ENCODE measurements at regions not wholly inside any gene's neighbourhood (a gene's known extent, or its start where the extent isn't known, plus 50 kb on each side); places are given as distances from the start of the nearest gene placed in this dataset.
"Not testable (repeated sequence)": the region's sequence is repeated elsewhere in the genome, so short reads cannot be mapped to it uniquely, and the experiment has no call there.

DNA sequence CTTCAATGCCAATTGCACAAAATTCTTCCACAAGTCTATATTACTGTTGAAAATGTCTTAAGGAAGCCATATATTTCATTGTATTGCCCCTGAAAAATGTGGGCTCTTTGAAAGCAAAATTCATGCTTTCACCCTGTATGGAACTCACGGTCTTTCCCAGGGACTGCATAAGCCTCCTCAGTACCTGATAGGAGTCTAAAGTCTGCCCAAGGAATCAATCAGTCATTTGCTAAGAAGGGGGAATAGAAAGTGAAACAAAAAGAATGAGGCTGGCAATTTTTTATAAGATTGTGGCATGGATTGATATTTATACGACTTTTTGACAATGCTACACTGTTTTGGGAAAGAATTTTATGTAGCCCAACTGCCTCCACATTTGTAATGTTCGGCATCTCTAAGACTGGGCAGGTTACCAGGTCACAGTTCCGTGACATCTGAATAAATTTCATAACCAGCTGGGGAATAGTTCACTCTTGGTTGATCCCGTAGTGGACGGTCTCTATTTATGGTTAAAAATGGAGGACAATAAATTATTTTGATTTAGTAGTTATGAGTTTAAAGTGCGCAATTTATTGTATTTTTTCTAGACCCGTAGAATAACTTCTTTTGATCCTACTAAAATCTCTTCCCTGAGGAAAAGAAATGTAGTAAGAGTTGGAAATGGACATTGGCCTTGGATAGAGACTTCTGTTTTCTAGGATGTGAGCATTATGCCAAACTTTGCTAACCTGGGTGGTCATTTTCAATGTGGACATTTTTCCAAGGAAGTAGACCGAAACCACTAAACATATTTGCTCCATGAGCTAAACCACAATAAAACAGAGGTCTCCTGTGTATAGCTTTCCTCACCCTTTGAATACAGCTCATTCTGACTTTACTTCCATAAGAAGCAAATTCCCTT lies 1585.4 kb downstream of the EFNB2 start:
- no peak for TF ChIP-seq CTCF (IDR thresholded peaks at IDR 0.05)
- no peaks in the 10 kb centered on the region for H3K4me1 ChIP-seq (ENCODE audit: low read depth)
- no peak for ATAC-seq
- no peak overlapping the region for H3K4me3 ChIP-seq
- no peaks in the 10 kb centered on the region for H3K9me3 ChIP-seq
- no peak for DNase-seq
- intact Hi-C loops (cut with DNase I, micrococcal nuclease) = no loop called here
- H3K36me3 ChIP-seq (ENCODE audit: low read depth) = no peaks in the 10 kb centered on the region

GRCh38 chr13:104944176-104944575 lies 1591.3 kb downstream of the EFNB2 start:
- intact Hi-C loops (cut with DNase I, micrococcal nuclease) = no loop called here
- no peak for DNase-seq
- H3K9me3 ChIP-seq = no peaks in the 10 kb centered on the region
- ATAC-seq = no peak
- TF ChIP-seq CTCF (IDR thresholded peaks at IDR 0.05) = no peak
- H3K36me3 ChIP-seq (ENCODE audit: low read depth) = no peaks in the 10 kb centered on the region
- no peaks in the 10 kb centered on the region for H3K4me1 ChIP-seq (ENCODE audit: low read depth)
- H3K4me3 ChIP-seq = no peak overlapping the region

- H3K9me3 ChIP-seq = no peaks in the 10 kb centered on the region
- TF ChIP-seq CTCF (IDR thresholded peaks at IDR 0.05) = no peak
- no peak for DNase-seq
- no peaks in the 10 kb centered on the region for H3K36me3 ChIP-seq (ENCODE audit: low read depth)
- H3K4me1 ChIP-seq (ENCODE audit: low read depth) = no peaks in the 10 kb centered on the region
- no peak overlapping the region for H3K4me3 ChIP-seq
- no peak for ATAC-seq
- intact Hi-C loops (cut with DNase I, micrococcal nuclease) = no loop called here
These were observed 1592.1 kb downstream of the EFNB2 start for GRCh38 chr13:104943331-104943730.

DNA sequence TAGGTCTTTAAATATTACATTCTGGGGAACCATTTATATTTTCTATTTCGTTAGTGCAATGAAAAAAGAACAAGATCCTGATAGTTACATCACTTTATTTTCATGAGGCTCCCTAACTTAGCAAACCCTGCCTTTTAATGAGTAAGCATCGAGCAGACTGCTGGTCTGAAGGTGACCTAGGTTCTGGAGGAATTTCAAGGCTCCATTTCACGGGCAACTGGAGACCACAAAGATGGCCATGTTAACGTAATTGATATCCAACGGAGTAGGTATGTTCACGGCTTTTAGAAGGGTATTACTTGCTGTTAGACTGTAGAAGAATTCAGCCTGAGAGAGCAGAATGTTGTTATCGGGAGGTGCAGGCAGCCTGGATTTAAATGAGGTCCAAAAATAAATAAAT lies 1597.6 kb downstream of the EFNB2 start:
- Histone ChIP-seq H3K4me1 (ENCODE audit: low read depth) (no peaks in the 10 kb centered on the region), H3K4me3 (no peak overlapping the region), H3K9me3 (no peaks in the 10 kb centered on the region), H3K36me3 (ENCODE audit: low read depth) (no peaks in the 10 kb centered on the region)
- ATAC-seq = no peak
- no peak for TF ChIP-seq CTCF (IDR thresholded peaks at IDR 0.05)
- DNase-seq = no peak
- intact Hi-C loops (cut with DNase I, micrococcal nuclease) = no loop called here

GRCh38 chr13:104936304-104936703 lies 1599.2 kb downstream of the EFNB2 start:
- H3K4me1 ChIP-seq (ENCODE audit: low read depth) = no peaks in the 10 kb centered on the region
- no peaks in the 10 kb centered on the region for H3K9me3 ChIP-seq
- intact Hi-C loops (cut with DNase I, micrococcal nuclease) = no loop called here
- DNase-seq = no peak
- no peaks in the 10 kb centered on the region for H3K36me3 ChIP-seq (ENCODE audit: low read depth)
- no peak for ATAC-seq
- no peak overlapping the region for H3K4me3 ChIP-seq
- TF ChIP-seq CTCF (IDR thresholded peaks at IDR 0.05) = no peak

GRCh38 chr13:104920513-104920912 lies 1614.9 kb downstream of the EFNB2 start:
- H3K4me3 ChIP-seq; intact Hi-C loops (cut with DNase I, micrococcal nuclease); ATAC-seq; H3K9me3 ChIP-seq; H3K4me1 ChIP-seq (ENCODE audit: low read depth); H3K36me3 ChIP-seq (ENCODE audit: low read depth); DNase-seq: not testable (repeated sequence)
